NCI-H1694 (cell line): ENCODE measurements at regions not wholly inside any gene's neighbourhood (a gene's known extent, or its start where the extent isn't known, plus 50 kb on each side); places are given as distances from the start of the nearest gene placed in this dataset.

Source experiments
- DNase-seq: peaks from one replicate; lab custom pipeline; 2025; lab: John Stamatoyannopoulos, UW

DNA sequence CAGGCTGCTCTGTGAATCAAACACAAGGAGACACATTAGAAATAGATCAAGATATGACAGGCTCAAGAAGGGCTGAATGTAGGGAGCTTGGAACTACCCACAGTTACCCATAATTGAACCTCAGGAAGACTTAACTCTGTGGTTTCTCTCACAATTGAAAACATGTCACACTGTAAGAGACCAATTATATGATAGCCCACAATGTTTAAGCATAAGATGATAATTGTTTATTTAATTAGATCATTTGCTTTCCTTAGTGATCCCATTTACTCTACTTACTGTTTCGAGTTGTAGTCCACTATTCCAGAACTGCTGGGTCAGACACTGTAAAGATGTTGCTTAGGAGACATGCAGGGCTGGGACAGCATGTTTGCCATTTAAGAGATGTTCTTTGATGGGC is 201.3 kb upstream of the RARB start:
- no peak for DNase-seq

DNA sequence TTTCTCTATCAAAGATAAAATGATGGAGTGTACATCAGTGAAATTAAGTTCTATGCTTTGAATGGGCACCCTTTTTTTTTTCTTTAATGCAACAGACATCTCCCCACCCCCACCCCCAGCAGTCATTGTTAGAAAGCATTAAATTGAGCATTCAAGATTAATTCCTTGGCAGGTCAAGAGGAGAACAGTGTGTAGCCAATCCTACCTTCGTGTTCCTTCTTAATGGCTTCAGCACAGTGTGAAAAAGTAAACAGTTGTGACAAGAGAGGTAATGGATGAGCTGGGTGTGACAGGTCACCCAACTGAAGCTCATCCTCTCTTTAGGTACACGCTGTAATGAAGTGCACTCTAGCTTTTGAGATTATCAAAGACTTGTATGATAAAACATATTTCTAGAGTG is 198.5 kb upstream of the RARB start:
- DNase-seq, result no peak

- DNase-seq, result no peak
These were observed 193.0 kb upstream of the RARB start for GRCh38 chr3:25235031-25235430.

- no peak for DNase-seq
These were observed 192.6 kb upstream of the RARB start for GRCh38 chr3:25235466-25235865.

DNA sequence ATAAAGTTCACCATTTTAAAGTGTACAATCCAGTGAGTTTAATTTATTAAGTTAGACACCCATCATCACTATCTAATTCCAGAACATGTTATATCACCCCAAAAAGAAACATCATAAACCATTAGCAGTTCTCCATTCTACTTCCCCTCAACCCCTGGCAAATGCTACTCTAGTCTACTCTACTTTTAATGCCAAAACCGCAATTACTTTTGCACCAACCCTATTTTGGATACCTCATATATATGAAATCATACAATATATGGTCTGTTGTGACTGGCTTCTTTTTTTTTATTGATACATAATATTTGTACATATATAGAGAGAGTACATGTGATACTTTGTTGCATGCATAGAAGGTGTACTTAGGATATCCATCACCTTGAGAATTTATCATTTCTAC is 190.5 kb upstream of the RARB start:
- DNase-seq, result no peak

- no peak for DNase-seq
These were observed 189.0 kb upstream of the RARB start for GRCh38 chr3:25239042-25239441.

DNA sequence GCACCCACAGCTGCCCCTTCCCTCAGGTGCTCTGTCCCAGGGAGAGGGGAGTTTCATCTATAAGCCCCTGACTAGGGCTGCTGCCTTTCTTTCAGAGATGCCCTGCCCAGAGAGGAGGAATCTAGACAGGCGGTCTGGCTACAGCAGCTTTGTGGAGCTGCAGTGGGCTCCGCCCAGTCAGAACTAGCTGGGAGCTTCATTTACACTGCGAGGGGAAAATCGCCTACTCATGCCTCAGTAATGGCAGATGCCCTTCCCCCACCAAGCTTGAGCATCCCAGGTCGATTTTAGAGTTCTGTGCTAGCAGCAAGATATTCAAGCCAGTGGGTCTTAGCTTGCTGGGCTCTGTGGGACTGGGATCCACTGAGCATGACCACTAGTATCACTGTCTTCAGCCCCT is 181.2 kb upstream of the RARB start:
- no peak for DNase-seq

- DNase-seq, result no peak
These were observed 175.8 kb upstream of the RARB start for GRCh38 chr3:25252291-25252690.

- DNase-seq, result no peak
These were observed 171.0 kb upstream of the RARB start for GRCh38 chr3:25257026-25257425.

GRCh38 chr3:25259871-25260270 is 168.2 kb upstream of the RARB start:
- DNase-seq, result no peak

DNA sequence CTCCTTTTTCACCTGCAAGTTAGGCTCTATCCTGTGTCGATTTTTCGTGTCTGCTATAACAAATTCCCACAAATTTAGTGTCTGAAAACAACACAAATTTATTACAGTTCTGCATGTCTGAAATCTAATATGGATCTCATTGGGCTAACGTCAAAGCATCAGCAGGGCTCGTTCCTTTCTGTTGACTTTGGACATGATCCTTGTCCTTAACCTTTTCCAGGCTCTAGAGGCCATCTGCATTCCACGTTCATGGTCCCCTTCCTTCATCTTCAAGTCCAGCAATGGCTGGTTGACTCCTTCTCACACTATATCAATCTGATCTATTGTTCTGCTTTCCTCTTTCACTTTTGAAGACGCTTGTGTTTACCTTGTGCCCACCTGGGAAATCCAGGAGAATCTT is 165.7 kb upstream of the RARB start:
- DNase-seq, result no peak

- DNase-seq, result no peak
These were observed 162.8 kb upstream of the RARB start for GRCh38 chr3:25265284-25265683.

DNA sequence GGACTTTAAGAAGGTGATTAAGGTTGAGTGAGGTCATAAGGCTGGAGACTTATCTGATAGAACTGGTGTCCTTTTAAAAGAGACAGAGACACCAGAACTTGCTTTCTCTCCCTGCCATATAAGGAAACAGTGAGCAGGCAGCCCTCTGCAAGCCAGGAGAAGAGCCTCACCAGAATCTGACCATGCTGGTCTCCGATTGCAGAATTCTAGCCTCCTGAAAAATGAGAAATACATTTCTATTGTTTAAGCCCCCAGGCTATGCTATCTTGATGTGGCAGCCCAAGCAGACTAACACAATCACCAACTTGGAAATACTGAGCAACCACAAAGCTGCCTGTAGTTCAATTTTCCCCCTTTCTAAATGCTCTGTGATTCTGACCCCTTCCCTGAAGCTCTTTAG is 161.4 kb upstream of the RARB start:
- no peak for DNase-seq

GRCh38 chr3:25272090-25272489 is 156.0 kb upstream of the RARB start:
- DNase-seq, result no peak

GRCh38 chr3:25273582-25274171 is 154.4 kb upstream of the RARB start:
- no peak for DNase-seq

- no peak for DNase-seq
These were observed 150.6 kb upstream of the RARB start for GRCh38 chr3:25277503-25277902.

DNA sequence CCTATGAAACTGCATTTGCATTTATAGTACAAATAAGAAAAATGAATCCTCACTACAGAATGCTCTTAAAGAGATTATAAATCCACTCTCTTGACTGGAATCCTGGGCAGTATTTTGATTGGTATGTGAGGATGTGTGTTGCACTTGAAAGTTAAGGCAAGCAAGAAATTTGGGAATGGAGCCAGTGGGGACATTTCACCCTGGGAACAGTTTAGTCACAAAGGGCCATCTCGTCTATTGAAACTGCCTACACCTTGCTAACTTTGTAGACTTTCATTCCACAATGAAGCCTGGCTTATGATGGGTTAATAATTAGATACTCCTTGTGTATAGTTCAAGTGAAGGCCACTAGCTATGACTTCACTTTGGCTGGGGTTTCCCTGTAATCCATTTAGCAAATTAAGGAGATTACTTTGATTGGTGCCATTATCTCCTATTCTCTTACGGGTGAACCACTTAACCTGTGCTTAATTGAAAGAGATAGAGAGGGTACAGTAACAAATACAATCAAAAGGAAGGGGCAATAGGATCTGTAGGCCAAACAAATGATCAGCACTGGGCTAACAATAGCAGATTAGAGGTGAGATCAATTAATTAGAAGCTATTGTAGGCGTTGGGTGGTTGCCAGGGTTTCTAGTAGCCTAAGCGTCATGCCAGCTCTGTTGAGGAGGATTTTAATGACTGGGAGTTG is 146.9 kb upstream of the RARB start:
- DNase-seq, result no peak

GRCh38 chr3:25281732-25282126 is 146.3 kb upstream of the RARB start:
- no peak for DNase-seq

DNA sequence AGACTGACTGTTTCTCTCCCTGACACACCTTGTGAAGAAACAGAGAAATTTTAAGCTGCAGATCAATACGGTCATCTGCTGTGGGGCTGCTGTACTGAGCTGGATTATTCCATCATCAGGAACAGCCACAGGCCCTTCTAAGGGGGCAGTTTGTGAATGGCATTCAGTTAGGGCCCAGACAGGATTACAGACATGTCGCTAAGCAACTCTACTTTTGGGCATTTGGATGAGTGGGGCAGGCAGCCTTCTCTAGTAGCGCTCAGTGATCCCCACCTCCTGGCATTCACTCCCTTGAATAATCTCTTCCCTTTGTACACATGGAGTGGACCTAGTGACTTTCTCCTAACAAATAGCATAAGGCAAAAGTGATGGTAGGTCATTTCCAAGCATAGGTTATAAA is 144.4 kb upstream of the RARB start:
- no peak for DNase-seq

- no peak for DNase-seq
These were observed 143.8 kb upstream of the RARB start for GRCh38 chr3:25284249-25284648.

DNA sequence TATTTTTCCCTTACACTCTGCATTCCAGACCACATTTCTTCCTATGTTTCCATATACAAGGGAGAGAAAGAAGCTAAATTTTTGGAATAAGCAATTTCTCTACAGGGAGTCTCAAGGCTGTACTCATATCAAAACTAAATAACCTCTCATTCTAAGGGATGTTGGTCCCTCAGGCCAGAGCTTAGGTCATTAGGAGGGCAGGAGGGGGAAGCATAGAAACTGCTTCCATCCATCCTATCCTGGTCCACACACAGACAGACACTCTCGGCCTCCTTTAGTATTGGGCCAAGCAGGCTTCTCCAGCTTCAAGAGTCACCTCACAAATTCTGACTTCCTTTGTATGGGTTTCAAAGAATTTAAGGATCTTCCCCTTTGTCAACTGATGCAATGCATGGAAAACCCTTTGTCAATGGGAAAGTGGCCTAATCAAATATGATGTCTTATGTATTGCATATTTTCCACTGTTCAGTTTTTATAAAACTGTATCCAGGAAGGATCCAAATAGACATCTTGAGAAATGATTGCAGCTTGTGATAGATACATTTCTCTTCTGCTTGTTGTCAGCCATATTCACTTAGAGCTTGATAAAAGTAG is 140.7 kb upstream of the RARB start:
- DNase-seq, result no peak

DNA sequence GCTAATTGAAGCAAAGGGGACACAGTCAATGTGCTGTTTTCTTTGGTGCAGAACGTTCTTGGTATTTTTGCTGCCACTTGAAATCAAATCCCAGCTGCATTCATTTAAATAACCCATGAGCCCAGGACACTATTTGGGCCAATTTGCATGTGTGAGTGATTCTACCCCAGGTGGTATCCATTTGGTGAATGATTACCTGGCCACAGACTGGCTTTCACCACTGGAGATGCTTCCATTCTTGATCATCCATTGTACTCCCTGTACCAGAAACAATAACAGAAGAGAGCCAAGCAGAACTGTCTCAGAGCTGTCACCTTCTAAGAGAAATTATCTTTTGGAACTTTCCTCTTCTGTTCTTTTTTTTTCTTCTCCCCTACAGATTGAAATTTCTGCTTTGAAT is 139.7 kb upstream of the RARB start:
- no peak for DNase-seq

GRCh38 chr3:25289156-25289555 is 138.9 kb upstream of the RARB start:
- DNase-seq, result no peak

- no peak for DNase-seq
These were observed 138.4 kb upstream of the RARB start for GRCh38 chr3:25289663-25290062.
